T-cell (primary cell): ENCODE measurements at regions not wholly inside any gene's neighbourhood (a gene's known extent, or its start where the extent isn't known, plus 50 kb on each side); places are given as distances from the start of the nearest gene placed in this dataset.

Source experiments
- ATAC-seq, 4 experiments: fragments of 200-7000 bp in 3 of 4; fragments of 150-1000 bp in 1 of 4; cut with Tn5 transposase; replicated peaks in 1 of 4; 1 replicate in 3 of 4; 2 replicates in 1 of 4; pipeline ENCODE4 v1.10.0; 2021; ENCODE audit warnings: moderate library complexity in 3 of 4, mild to moderate bottlenecking in 2 of 4, moderate number of reproducible peaks in 1 of 4
- CTCF ChIA-PET, 2 donors: fragments of 300-600 bp; sonication (Branson Sonifier 250); formaldehyde crosslinking; loops; one replicate each; lab custom pipeline; 2022; ENCODE audit warnings: antibody characterized with exemption in 2 of 2; lab: Charles Lee
- POLR2A ChIA-PET, 2 donors: fragments of 300-600 bp; sonication (Branson Sonifier 250); formaldehyde crosslinking; loops; one replicate each; lab custom pipeline; 2022; ENCODE audit warnings: antibody characterized with exemption in 2 of 2; lab: Charles Lee
- DNase-seq, 35 experiments: peaks; one replicate each; pipeline versions ENCODE4 v3.0.0 to v3.0.0-alpha.2; 2013 to 2023
- H3K27ac ChIP-seq: one replicate; pipeline ENCODE4 v1.5.1; 2013; ENCODE audit warnings: low read length
- H3K27me3 ChIP-seq, 2 experiments: replicated peaks in 1 of 2; 1 replicate in 1 of 2; 2 replicates in 1 of 2; pipeline versions ENCODE4 v1.6.1 to v1.7.0; 2013; ENCODE audit warnings: low read length in 1 of 2, mixed read lengths in 1 of 2; ENCODE audit not compliant: control insufficient read depth in 2 of 2, insufficient read depth in 2 of 2; ENCODE audit errors: extremely low read depth in 1 of 2
- H3K36me3 ChIP-seq, 2 donors: 1 replicate in 1 of 2; 2 replicates in 1 of 2; pipeline versions ENCODE4 v1.6.1 to v1.7.0; 2013; ENCODE audit warnings: low read length in 1 of 2; ENCODE audit not compliant: control insufficient read depth in 2 of 2, insufficient read depth in 1 of 2; ENCODE audit errors: extremely low read depth in 1 of 2
- H3K4me1 ChIP-seq, 2 experiments: 1 replicate in 1 of 2; 2 replicates in 1 of 2; pipeline versions ENCODE4 v1.6.1 to v1.7.0; 2013; ENCODE audit warnings: low read length in 2 of 2, mixed read lengths in 1 of 2; ENCODE audit not compliant: insufficient read depth in 2 of 2, control insufficient read depth in 1 of 2; ENCODE audit errors: extremely low read depth in 1 of 2
- H3K4me3 ChIP-seq, 2 donors: 1 replicate in 1 of 2; 2 replicates in 1 of 2; pipeline versions ENCODE4 v1.5.1 to v1.7.0; 2013; ENCODE audit warnings: mild to moderate bottlenecking in 2 of 2, low read length in 1 of 2, moderate library complexity in 1 of 2; ENCODE audit not compliant: control insufficient read depth in 1 of 2; ENCODE audit errors: extremely low read depth in 1 of 2
- H3K9me3 ChIP-seq: 2 replicates; pipeline ENCODE4 v1.7.0; 2013
- H3K27ac Mint-ChIP-seq, 2 donors: one replicate each; pipeline ENCODE4 v1.8.0; 2020 to 2021; ENCODE audit warnings: mild to moderate bottlenecking in 2 of 2, mixed read lengths in 2 of 2
- H3K27me3 Mint-ChIP-seq, 2 donors: one replicate each; pipeline ENCODE4 v1.8.0; 2021 to 2022; ENCODE audit warnings: mixed read lengths in 2 of 2
- H3K36me3 Mint-ChIP-seq: one replicate; pipeline ENCODE4 v1.8.0; 2021; ENCODE audit warnings: mixed read lengths
- H3K4me1 Mint-ChIP-seq, 3 donors: one replicate each; pipeline ENCODE4 v1.8.0; 2020 to 2022; ENCODE audit warnings: mixed read lengths in 3 of 3, mild to moderate bottlenecking in 1 of 3
- H3K4me3 Mint-ChIP-seq, 3 donors: one replicate each; pipeline ENCODE4 v1.8.0; 2020 to 2022; ENCODE audit warnings: mild to moderate bottlenecking in 3 of 3, mixed read lengths in 3 of 3, moderate library complexity in 3 of 3
- H3K9me3 Mint-ChIP-seq, 3 donors: one replicate each; pipeline ENCODE4 v1.8.0; 2020 to 2022; ENCODE audit warnings: mixed read lengths in 3 of 3
- WGBS: methylation state at CpG from one replicate; pipeline ENCODE4 v1.1.5; 2013; ENCODE audit warnings: missing lambda C conversion rate; ENCODE audit not compliant: insufficient coverage; 5-methylcytosine and 5-hydroxymethylcytosine counted together

- H3K27ac Mint-ChIP-seq: no peak overlapping the region
- ATAC-seq (no peak), DNase-seq (no peak)
- CTCF ChIA-PET: no interaction called here
- H3K9me3 Mint-ChIP-seq: no peaks in the 10 kb centered on the region
- peaks cover 6 to 14% of the 10 kb centered on the region in 2 donors for H3K27me3 Mint-ChIP-seq
- H3K27ac ChIP-seq: no peak overlapping the region
- H3K4me3 Mint-ChIP-seq: no peak overlapping the region
- H3K27me3 ChIP-seq: no peaks in the 10 kb centered on the region
- H3K4me3 ChIP-seq: no peak overlapping the region
- no peaks in the 10 kb centered on the region for H3K36me3 Mint-ChIP-seq
- H3K4me1 Mint-ChIP-seq: no peaks in the 10 kb centered on the region
- 17% methylated on average over 1 of the region's 1 CpG for whole genome bisulfite sequencing
- no peaks in the 10 kb centered on the region for H3K4me1 ChIP-seq
- POLR2A ChIA-PET: no interaction called here
- H3K9me3 ChIP-seq: no peaks in the 10 kb centered on the region
- H3K36me3 ChIP-seq: no peaks in the 10 kb centered on the region
Observed at GRCh38 chr9:21746550-21746949, 55.9 kb upstream of the MTAP start.

GRCh38 chr9:21747175-21747574 is 55.3 kb upstream of the MTAP start:
- Histone ChIP-seq H3K27me3 (no peaks in the 10 kb centered on the region), H3K4me3 (no peak overlapping the region), H3K36me3 (no peaks in the 10 kb centered on the region), H3K27ac (no peak overlapping the region), H3K9me3 (no peaks in the 10 kb centered on the region), H3K4me1 (no peaks in the 10 kb centered on the region)
- DNase-seq: no peak
- ATAC-seq: no peak
- Mint-ChIP-seq H3K36me3 (no peaks in the 10 kb centered on the region), H3K4me3 (no peak overlapping the region), H3K4me1 (no peaks in the 10 kb centered on the region), H3K27ac (no peak overlapping the region), H3K9me3 (no peaks in the 10 kb centered on the region), H3K27me3 (peaks cover 2 to 19% of the 10 kb centered on the region in 2 donors)
- ChIA-PET CTCF (no interaction called here), POLR2A (no interaction called here)
- no CpG with 5 or more reads among the region's 2 CpGs for WGBS

DNA sequence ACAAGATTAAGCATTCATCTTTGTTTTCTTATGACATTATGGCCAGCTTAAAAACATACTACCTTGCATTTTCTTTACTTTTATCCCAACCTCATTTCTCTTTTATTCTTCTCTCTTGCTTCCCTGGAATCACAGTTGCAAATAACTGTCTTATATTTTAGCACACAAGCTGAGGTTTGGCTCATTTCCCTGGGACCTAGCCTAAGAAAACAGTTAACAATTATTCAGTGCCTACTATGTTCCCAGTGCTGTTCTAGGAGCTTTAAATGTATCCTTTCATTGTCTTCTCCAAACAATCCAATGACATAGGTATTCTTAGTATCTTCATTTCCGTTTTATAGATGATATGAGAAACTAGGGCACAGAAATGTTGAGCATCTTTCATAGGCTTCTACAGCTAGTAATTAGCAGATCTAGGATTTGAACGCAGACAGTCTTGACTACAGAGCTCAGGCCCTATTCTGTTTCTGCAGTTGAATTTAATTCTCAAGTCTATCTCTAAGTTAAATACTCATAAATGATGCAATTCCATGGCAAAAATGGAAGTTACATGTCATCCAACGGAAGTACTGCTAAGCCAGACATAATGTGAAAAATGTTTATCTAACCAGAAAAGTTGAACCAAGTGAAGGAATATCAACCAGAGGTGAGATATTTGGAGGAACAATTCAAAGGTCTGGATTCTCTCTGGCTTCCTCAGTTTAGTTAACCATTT is 52.3 kb upstream of the MTAP start:
- POLR2A ChIA-PET: no interaction called here

DNA sequence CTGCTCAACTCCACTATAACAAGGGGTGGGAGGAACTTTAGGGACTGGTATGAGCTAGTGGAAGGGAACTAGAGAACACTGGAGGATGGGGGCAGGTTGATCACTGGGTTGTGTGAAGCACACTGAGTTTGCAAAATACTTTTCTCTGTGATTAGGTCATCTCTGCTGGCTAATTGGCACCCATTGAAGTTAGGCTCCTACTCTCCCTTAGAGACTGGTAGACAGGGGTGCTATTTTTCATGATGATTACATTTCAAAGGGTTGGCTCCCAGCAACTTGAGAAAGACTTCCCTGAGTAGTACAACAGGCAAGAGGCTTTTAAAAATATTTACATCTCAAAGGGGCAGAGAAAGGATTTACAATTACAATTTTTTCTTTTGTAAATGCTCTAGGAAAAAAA is 50.4 kb upstream of the MTAP start:
- POLR2A ChIA-PET: no interaction called here
- Histone ChIP-seq H3K27me3 (peaks cover 0 to 2% of the 10 kb centered on the region in 2 experiments), H3K27ac (no peak overlapping the region), H3K4me3 (no peak overlapping the region), H3K9me3 (no peaks in the 10 kb centered on the region), H3K4me1 (no peaks in the 10 kb centered on the region), H3K36me3 (no peaks in the 10 kb centered on the region)
- H3K4me3 Mint-ChIP-seq: no peak overlapping the region
- H3K27ac Mint-ChIP-seq: no peak overlapping the region
- ATAC-seq (no peak), DNase-seq (no peak)
- H3K27me3 Mint-ChIP-seq: peaks cover 7 to 25% of the 10 kb centered on the region in 2 donors
- CTCF ChIA-PET: no interaction called here
- H3K4me1 Mint-ChIP-seq: no peaks in the 10 kb centered on the region
- no peaks in the 10 kb centered on the region for H3K9me3 Mint-ChIP-seq
- no peaks in the 10 kb centered on the region for H3K36me3 Mint-ChIP-seq

More for the DNA sequence above, 52.3 kb upstream of the MTAP start:
- DNase-seq (no peak), ATAC-seq (no peak)
- no peaks in the 10 kb centered on the region for H3K36me3 Mint-ChIP-seq
- H3K27ac Mint-ChIP-seq: no peak overlapping the region
- H3K27ac ChIP-seq: no peak overlapping the region
- no CpG with 5 or more reads among the region's 3 CpGs for WGBS
- H3K4me3 Mint-ChIP-seq: no peak overlapping the region
- H3K4me3 ChIP-seq: no peak overlapping the region
- H3K36me3 ChIP-seq: no peaks in the 10 kb centered on the region
- no peaks in the 10 kb centered on the region for H3K4me1 Mint-ChIP-seq
- CTCF ChIA-PET: interaction anchor here in 1 of 2 donors (0.8 kb wide), 1 partner anchor 11 kb away, joined by 3 read pairs; no protein-coding TSS in a partner anchor
- no peaks in the 10 kb centered on the region for H3K9me3 Mint-ChIP-seq
- peaks cover 7 to 20% of the 10 kb centered on the region in 2 donors for H3K27me3 Mint-ChIP-seq
- H3K27me3 ChIP-seq: no peaks in the 10 kb centered on the region
- H3K4me1 ChIP-seq: no peaks in the 10 kb centered on the region
- H3K9me3 ChIP-seq: no peaks in the 10 kb centered on the region
